Left cardiac atrium (tissue), 4 donors: ENCODE measurements at regions not wholly inside any gene's neighbourhood (a gene's known extent, or its start where the extent isn't known, plus 50 kb on each side); places are given as distances from the start of the nearest gene placed in this dataset.
"Not testable (repeated sequence)": the region's sequence is repeated elsewhere in the genome, so short reads cannot be mapped to it uniquely, and the experiment has no call there.

Source experiments
- ATAC-seq, 2 donors: fragments of 200-7000 bp; cut with Tn5 transposase; one replicate each; pipeline ENCODE4 v1.9.1; 2020; ENCODE audit warnings: mild to moderate bottlenecking in 2 of 2, moderate library complexity in 2 of 2
- DNase-seq: peaks from one replicate; pipeline ENCODE4 v3.0.0-alpha.2; 2020
- intact Hi-C, 2 donors: fragments of 100-400 bp; cut with DNase I; formaldehyde crosslinking; loops; one replicate each; pipeline versions ENCODE4 v1.14.1 to v1.15.1; 2022 to 2023
- donor health status: DM: no; HTN: yes; CAD: no.
- donor health status: DM: no; HTN: yes; CAD: no; lungs with severe emphysema.
- donor health status: DM: yes; HTN: yes; CAD: no.
- donor health status: Dilated cardiomyopathy.

- intact Hi-C loops, ATAC-seq, DNase-seq: not testable (repeated sequence)
Observed at GRCh38 chr13:18608851-18609250, 572.8 kb downstream of the TUBA3C start.

DNA sequence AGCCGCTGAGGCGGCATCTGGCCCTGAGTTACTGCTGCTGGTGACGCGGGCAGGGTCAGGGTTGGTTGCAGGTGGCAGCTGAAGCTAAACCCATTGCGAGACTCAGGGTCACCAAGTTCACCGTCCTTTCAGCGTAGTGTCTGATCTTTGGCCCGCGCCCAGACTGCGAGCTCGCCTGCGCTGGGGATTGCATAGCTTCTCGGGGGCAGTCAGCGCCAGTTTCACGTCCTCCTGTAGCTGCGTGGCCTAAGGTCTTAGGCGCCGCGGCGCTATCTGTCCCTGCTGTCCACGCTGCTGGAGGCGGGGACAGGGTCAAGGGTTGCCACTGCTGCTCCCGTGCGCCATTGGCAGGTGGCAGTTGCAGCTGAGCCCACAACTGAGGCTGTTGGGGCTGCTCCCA lies 581.3 kb downstream of the TUBA3C start:
- ATAC-seq, DNase-seq, intact Hi-C loops: not testable (repeated sequence)

DNA sequence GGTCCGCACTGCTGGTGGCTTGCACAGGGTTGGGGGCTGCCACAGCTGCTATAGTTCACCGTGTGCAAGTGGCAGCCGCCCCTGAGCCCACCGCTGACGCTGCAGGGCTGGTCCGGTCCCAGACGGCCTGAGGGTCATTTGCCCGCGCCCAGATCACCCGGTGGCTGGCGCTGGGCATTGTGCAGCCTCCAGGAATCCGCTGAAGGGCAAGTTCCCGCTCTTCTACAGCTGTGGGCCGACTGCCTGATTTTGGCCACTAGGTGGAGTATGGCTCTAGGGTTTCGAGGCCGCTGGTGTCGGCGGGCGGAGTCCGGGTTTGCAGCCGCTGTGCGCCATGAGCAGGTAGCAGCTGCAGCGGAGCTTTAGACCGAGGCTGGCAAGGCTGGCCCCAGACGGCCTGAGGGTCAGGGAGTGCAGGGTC lies 581.8 kb downstream of the TUBA3C start:
- ATAC-seq, intact Hi-C loops, DNase-seq: not testable (repeated sequence)

- intact Hi-C loops, ATAC-seq, DNase-seq: not testable (repeated sequence)
Observed at GRCh38 chr13:18598543-18598942, 583.1 kb downstream of the TUBA3C start.

- intact Hi-C loops, DNase-seq, ATAC-seq: not testable (repeated sequence)
Observed at GRCh38 chr13:18597940-18598339, 583.7 kb downstream of the TUBA3C start.

GRCh38 chr13:18577103-18577502 lies 604.5 kb downstream of the TUBA3C start:
- peak in 1 of 2 donors; percentile 72 for ATAC-seq
- intact Hi-C loops, result not testable (repeated sequence)

DNA sequence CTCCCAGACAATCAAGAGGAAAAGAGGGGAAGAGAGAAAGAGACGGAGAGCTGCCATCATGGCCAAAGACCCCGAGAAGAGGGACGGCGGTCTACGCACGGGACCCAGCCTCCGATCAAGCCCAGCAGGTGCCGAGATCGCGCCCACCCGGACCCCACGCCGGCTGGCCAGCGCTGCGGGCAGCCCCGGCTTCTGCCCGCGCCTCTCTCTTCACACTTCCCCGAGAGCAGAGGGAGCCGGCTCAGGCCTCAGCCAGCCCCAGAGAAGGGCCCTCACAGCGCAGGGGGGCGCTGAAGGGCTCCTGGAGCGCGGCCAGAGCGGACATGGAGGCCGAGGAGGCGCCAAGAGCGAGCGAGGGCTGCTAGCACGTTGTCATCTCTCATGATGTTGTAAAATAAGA lies 613.7 kb downstream of the TUBA3C start:
- ATAC-seq, intact Hi-C loops, DNase-seq: not testable (repeated sequence)

More at GRCh38 chr13:18577103-18577502, 604.5 kb downstream of the TUBA3C start:
- not testable (repeated sequence) for DNase-seq
